NCI-H2196 (cell line): ENCODE measurements at regions not wholly inside any gene's neighbourhood (a gene's known extent, or its start where the extent isn't known, plus 50 kb on each side); places are given as distances from the start of the nearest gene placed in this dataset.
"Not testable (repeated sequence)": the region's sequence is repeated elsewhere in the genome, so short reads cannot be mapped to it uniquely, and the experiment has no call there.

Experiments used
- DNase-seq: peaks from one replicate; lab custom pipeline; 2025; ENCODE audit not compliant: unreplicated experiment; lab: John Stamatoyannopoulos, UW

DNA sequence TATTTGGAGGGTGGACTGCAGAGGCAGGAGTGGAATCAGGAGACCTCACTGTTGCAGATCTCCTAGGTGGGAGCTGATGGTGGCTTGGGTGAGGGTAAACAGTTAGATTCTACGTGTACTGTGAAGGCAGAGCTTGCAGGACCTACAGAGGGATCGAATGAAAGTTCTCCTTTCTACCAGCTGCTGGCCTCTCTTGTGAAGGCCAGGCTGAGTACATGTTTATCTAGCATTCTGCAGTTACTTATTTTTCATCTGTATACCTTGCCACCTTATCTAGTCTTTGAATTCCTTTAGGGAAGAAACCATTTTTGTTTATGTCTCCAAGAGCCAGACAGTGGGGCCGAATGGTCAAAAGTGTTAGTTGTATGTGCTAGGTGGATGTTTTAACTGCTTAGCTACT is 57.6 kb downstream of the PTTG1 start:
- DNase-seq, result no peak

DNA sequence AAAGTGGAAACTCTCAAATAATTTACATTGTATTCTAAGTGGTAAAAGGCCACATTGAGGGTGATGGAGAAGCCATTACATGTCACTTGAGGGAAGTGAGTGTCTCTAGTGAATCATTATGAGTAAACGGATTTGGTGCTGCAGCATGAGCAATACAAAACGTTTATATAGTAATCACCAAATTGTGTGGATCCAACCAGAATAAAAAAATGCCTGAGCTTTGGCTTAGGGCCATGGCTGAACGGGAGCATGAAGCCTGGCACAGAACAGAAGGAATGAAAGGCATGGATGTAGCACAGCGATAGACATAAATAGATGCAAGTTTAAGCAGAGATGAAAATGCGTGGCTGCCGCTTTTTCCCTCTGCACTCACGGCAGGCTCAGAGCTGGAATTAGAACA is 58.3 kb downstream of the PTTG1 start:
- no peak for DNase-seq

DNA sequence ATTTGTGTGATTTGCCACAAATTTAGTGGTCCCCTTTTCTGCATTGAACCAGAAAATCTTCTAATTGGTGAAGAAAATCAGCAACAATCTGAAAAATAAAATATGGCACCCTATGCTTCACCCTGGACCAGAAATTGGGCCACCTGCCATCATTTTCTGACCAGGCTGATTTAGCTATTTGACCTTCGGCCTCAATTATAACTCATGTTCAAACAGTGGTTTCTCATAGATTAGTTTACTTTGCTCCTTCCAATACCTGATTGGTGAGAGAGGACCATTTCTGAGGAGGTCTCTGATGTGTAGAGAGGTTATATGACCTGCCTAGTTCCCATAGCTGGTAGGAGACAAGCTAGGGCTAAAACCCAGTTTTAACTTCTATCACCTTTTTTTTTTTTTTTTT is 59.0 kb downstream of the PTTG1 start:
- DNase-seq, result no peak

DNA sequence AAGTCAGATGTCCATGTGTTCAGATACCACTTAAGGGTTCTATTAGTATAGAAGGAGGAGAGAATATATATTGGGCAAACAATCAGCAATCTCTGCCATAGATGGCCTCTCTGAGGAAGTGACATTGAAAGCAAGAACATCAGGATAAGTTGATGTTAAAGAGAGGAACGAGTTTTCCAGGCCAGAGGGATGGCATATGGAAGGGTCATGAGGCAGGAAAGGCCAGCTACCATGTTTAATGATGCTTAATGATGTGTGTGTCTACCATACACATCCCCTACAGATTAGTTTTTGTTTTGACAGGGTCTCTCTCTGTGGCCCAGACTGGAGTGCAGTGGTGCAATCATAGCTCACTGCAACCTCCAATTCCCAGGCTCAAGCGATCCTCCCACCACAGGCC is 63.0 kb downstream of the PTTG1 start:
- DNase-seq, result no peak

DNA sequence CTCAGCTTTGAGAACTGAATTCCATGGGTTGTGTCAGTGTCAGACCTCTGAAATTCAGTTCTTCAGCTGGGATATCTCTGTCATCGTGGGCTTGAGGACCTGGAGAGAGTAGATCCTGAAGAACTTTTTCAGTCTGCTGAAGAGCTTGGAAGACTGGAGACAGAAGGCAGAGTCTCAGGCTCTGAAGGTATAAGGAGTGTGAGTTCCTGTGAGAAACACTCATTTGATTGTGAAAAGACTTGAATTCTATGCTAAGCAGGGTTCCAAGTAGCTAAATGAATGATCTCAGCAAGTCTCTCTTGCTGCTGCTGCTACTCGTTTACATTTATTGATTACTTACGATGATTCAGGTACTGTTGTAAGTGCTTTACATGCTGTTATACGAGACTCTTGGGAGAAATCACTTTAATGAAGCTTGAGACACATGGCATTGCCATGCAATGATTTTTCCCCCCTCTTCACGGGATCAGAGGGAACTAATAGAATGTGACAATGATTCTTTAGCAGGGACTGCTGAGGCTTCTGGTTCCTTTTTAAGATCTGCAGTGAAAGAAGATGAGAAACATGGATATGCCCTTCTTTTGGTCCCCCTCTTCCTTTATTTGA is 63.8 kb downstream of the PTTG1 start:
- DNase-seq, result no peak

DNA sequence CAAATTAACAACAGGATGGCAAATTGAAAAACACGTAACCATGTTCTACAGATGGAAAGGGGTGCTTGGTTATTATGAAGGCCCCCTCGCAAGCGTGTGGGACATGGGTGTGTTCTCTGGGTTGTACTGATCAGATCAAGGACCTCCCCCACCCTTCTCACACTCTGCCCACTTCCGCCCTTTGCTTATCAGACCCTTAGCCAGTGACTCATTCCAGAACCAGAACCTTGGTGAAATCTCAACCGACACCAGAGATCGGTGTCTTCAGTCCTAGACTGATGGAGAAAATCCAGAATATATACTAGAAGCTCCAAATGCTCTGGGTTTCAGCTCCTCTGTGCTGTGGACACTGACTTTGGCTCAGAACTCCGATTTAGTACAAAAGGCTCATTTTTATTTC is 64.9 kb downstream of the PTTG1 start:
- DNase-seq, result no peak

DNA sequence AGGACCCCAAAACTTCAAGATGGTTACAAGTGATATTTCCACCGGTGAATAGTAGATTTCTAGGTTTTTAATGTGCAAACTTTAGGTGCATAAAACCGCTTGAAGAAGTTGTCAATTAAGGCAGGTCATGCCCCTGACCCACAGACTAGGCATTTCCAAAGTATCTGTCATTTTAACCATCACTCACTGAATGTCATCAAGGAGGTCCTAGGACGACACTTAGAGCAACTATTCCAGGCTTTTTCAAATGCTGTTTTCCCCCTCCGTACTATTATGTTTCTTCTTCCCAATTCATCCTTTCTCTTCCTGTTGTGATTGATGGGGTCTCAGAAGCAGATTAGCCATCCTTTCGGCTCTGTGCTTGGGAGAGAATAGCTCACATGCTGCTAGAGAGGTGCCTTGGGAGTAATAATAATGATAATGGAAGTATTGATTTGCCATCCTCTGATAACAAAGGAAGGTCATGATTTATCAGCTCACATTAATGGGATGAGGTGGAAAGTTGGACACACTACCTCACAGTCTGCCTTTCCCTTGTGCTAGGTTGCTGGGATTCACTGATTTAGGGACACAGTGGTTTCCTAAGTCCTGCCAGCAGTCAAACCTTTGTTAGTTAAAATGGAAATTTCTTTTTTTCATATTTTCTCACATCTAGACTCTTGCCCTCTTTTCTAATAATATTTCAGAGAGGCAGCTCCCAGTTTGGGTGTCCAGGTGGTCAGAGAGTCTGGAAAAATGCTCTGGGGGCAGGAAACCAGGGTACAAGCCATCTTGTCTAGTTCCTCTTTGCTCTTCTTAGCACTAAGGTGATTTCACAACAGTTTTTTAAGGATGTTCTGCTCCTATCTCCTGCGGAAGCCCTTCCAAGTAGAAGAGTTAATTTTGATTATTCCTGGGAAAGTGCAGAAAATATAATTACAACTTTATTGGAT is 67.0 kb downstream of the PTTG1 start:
- DNase-seq, result no peak

DNA sequence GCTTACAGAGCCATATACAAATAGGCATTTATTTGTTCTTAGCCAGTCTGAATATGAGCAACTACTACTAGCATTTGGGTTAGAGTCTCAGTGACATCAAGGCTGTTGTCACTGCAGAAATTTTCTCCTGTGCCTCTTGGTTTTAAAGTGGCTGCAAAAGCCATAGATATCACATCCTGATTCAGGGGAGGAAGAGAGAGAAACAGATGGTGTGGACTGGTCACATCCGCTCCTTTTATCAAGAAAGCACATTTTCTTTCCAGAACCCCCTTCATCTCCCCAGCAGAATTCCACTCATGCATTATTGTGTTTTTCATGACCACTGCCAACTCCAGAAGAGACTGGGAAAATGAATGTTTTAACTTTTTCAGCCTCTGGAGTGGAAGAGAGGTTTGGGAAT is 69.8 kb downstream of the PTTG1 start:
- no peak for DNase-seq

DNA sequence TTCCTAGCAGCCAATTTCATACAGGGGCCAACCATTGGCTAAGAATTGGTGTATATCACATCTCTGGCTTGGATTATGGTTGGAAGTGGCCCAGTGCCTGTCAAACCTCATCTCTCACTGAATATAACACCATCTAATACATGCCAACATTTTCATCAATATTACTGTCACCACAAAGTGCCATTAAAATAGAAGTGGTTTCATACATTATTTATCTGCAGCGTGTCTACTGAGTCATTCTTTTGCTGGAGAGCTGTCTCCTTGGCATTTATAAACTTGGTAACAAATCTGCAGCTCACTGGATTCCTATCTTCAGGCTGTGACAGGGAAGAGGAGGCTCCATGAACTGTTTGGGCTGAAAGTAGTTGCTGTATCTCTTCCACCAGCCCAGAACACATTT is 70.9 kb downstream of the PTTG1 start:
- no peak for DNase-seq

DNA sequence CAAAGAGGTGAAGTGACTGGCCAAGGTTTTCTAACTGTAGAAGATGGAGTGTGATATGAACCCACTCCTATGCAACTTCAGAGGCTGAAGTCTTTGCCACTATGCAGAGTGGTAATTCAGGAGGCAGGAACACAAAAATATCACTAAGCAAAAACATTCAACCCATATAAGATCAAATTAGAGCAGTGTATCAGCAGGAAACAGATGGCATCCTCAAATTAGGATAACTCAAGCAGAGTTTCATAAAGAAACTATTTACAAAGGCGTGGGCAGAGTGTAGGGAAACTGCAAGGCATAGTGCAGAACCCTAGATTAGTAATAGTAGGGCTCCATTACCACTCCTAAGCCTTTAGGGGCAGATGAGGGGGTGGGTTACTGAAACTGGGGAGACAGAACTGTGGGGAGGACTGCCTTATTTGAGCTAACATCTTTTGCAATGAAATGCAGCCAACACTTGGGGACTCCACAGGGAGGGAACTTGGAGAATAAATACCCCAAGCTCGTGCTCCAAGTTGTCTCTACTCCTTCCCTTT is 72.2 kb downstream of the PTTG1 start:
- no peak for DNase-seq

DNA sequence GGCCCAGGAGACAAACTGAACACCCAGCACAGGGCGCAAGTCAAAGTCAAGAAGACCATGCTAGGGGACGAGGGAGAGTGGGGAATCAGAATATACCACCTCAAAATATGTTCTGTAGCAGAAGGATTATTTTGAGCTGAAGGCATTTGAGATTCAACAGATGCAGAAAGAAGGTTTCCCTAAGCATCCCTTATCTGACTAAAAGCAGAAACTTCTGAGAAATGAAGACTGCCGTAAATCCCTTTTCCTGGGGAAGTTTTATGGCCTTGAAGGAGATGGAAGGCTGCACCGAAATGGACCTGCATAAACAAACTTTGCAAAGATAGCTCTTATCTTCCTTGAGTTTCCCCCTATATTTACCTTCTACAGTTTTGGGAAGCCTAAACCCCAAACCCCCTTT is 72.8 kb downstream of the PTTG1 start:
- no peak for DNase-seq

DNA sequence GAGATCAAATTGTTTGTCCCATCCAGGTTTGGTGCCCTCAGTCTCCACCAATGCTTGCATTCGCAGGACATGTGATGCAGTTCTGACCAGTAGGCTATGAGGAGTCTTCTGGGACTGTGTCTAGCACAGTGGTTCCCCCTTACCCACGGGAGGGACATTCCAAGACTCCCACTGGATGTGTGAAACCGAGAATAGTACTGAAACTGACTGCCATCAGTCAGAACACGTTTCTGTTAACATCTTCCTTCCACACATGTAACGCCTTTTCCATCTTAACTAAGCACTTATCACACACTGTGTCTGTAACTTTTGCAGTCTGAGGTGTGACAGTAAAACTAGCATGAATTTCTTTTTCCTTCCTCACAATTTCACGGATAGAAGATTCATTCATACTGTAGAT is 74.7 kb downstream of the PTTG1 start:
- DNase-seq, result no peak

DNA sequence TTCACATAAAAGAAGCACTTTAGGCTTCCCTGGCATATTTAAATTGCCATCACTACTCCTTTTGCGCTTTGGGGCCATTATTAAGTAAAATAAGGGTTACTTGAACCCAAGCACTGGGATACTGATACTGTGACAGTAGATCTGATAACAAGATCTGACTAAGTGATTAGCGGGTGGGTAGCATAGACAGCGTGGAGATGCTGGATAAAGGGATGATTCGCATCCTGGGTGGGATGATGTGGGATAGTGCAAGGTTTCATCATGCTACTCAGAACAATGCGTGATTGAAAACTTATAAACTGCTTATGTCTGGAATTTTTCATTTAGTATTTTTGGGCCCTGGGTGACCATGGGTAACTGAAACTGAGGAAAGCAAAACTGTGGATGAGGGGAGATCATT is 75.1 kb downstream of the PTTG1 start:
- no peak for DNase-seq

DNA sequence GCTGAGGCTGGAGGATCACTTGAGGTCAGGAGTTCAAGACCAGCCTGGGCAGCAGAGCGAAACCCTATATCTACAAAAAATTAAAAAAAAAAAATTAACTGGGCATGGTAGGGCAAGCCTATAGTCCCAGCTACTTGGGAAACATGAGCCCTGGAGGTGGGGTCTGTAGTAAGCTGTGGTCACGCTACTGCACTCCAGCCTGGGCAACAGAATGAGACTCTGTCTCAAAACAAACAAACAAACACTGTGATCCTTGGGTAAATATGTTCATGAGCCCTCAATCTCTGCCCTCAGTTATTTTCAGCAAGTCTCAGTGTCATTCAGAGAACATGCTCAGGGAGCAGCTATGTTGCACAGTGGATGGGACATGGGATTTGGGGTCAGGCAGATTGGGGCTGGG is 76.2 kb downstream of the PTTG1 start:
- no peak for DNase-seq

DNA sequence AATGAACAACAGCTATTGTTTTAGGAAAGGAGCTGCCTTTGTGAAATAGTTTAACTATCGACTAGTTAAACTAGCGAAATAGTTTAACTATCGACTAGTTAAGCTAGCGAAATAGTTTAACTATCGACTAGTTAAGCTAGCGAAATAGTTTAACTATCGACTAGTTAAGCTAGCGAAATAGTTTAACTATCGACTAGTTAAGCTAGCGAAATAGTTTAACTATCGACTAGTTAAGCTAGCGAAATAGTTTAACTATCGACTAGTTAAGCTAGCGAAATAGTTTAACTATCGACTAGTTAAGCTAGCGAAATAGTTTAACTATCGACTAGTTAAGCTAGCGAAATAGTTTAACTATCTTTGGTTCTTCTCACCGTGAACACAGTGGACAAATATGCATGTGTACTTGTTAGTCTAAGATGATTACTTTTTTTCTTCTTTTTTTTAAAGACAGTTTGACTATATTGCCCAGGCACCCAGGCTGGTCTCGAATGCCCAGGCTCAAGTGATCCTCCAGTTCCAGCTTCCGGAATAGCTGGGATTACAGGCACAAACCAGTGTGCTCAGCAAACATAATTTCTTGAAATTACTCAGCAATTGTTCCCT is 76.9 kb downstream of the PTTG1 start:
- not testable (repeated sequence) for DNase-seq

DNA sequence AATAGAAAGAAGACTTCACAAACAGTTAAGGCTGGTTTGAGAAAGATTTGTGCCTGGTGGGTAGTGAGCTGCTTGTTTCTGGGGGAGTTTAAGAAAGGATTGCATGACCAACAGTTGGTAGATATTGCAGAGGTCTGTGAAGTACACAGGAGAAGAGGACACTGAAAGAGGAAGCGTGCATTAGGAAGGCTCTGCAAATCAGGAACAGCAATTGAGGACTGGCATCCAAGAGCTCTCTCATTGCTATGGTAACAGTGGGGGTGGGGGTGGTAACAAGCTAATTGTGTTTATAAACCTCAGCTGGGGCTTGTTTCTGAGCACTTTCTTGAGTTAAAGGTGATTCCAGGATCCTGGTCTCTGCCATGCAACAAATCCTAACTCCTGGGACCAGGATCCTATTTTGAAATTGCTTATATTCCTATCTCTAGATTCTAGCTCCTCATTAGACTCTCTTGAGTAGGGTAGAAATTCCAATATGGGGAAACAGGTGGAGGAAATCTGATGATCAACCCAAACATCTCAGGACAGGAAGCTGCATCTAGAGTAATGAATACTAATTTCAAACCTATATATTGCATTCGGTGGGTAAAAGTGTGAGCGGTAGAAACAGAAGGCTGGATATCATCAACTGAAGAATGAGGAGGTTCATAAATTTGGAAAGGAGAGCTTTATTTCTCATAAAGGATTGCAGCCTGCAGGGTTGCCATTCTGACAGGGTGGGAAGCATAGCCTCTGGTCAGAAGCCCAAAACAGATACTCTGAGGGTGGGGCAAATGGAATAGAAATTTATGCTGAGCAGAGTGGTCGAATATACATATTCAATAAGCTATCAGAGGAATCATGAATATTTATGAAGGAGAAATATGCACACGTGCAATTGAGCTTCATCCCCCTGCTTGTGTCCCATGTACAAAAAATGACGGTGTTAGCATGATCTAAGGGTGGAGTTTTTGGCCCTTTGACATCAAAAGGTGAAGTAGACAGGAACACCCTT is 79.4 kb downstream of the PTTG1 start:
- no peak for DNase-seq

DNA sequence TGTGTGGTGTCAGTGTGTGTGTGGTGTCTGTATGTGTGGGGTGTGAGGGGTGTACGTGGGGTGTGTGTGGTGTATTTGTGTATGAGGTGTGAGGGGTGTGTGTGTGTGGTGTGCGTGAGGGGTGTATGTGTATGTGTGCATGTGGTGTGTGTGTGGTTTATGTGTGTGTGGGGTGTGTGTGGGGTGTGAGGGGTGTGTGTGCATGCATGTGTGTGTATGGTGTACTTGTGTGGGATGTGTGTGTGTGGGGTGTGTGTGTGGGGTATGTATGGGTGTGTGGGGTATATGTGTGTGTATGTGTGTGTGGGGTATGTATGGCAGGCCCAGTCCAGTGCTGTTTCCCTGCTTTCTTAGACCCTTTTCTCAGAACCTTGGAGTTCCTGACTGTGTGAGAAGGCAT is 83.3 kb downstream of the PTTG1 start:
- DNase-seq, result no peak

DNA sequence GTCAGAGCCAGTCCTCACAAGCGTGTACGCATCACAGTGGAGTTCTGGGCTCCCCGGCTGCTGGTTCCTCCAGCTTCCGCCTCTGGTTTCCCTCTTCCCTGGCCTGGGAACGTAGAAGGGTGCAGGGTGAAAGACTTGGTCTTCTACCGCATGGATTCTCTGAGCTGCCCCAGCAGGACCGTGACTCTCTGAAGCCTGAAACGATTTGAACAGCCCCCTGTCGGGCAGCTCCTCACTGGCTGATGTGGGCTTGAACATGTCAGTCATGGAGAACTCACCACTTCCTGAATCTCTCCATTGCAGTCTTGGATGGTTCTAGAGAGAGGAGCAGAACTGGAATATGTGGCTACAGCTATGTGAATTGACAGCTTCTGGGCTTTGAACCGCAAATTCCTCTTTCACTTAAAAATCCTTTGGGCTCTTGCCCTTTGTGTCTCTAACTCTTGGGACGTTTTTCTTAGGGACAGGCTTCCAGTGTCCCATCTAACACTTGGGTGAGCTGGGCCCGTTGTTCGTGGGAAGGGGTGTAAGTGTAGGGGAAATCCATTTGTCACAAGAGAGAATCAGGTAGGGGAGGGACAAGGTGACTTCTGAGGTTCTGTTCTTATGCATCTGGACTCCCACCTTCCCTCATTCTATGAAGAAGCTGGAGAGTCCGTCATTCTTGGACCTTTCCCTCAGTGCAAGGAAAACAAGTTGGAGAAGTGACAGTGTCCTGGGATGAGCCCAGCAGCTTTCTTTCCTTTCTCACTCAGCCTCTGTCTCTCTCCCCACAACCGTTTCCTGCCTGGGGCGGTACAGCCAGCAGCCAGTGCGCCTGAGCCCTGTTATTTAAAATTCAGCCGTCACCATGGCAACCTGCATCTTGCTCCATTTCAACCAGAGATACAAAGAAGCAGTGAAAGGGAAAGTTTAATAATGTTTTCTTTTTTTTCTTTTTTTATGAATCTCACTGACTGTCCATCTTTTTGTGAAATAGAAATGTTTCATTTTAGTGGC is 84.7 kb downstream of the PTTG1 start:
- DNase-seq, result no peak

DNA sequence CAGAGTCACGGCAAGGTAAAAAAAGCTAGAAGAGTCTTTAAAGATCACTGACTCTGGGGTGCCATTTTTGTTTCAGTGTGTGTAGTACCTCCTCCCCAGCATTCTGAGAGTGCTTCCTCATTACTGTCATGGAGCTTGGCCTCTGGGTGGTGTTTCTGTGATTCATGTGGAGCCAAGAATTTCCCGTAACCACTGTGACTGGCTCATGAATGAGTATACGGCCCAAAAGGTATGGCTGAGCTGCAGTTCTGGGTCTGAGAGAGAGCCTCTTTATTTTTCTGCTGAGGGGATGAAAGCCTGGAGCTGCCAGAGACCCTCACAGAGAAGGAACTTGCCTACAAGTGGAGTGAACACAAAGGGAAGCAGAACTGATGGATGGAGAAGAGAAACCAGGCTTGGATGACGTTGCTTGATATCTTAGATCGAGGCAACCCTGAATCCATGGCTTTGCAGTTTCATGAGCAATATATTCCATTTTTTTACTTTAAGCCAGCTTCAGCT is 85.6 kb downstream of the PTTG1 start:
- no peak for DNase-seq
